K562 (cell line): ENCODE measurements at regions not wholly inside any gene's neighbourhood (a gene's known extent, or its start where the extent isn't known, plus 50 kb on each side); places are given as distances from the start of the nearest gene placed in this dataset.

Experiments used
- ATAC-seq: fragments of 200-7000 bp; cut with Tn5 transposase; 3 replicates; pipeline ENCODE4 v1.9.1; 2020; ENCODE audit warnings: moderate library complexity
- BruUV-seq: library from RNA; stranded (reverse); fragments of 400-500 nt; replicated peaks from 2 replicates; lab custom pipeline; 2021; lab: Mats Ljungman, UMichigan
- CTCF ChIA-PET: fragments of 300-600 bp; formaldehyde crosslinking; extraction: SDS; loops from one replicate; lab custom pipeline; 2021; ENCODE audit warnings: low intra/inter-chr PET ratio; lab: Yijun Ruan, JAX
- POLR2A ChIA-PET: fragments of 300-600, 350-650 bp; sonication (Branson Sonifier 250); formaldehyde crosslinking; extraction: SDS; loops from one replicate; lab custom pipeline; 2021; ENCODE audit warnings: antibody characterized with exemption, inconsistent platforms; lab: Yijun Ruan, JAX
- DNase-seq, 4 experiments: peaks; one replicate each; pipeline versions ENCODE4 v3.0.0 to v3.0.0-alpha.2; 2011 to 2018; ENCODE audit warnings: low spot score in 3 of 4, mixed read lengths in 3 of 4; ENCODE audit errors: extremely low read depth in 1 of 4
- FAIRE-seq: peaks from 2 replicates; lab custom pipeline; 2011; peaks lifted over from hg19 to GRCh38; lab: Jason Lieb, UNC
- H2AFZ ChIP-seq: 2 replicates; pipeline ENCODE4 v1.6.0; 2011; ENCODE audit warnings: low read depth, low read length, control low read depth, inconsistent platforms
- H3K27ac ChIP-seq: fragments of 200-600 bp; 3 replicates; pipeline ENCODE4 v1.8.0; 2011; ENCODE audit warnings: low read depth, mild to moderate bottlenecking, control low read depth, inconsistent platforms, low read length, moderate library complexity, mixed read lengths; ENCODE audit errors: extremely low read depth
- H3K27me3 ChIP-seq, 2 experiments: fragments of 300-600 bp in 1 of 2; 2 replicates in 1 of 2; 3 replicates in 1 of 2; pipeline versions ENCODE4 v1.6.0 to v1.8.0; 2011; ENCODE audit warnings: inconsistent platforms in 2 of 2, low read length in 2 of 2, mild to moderate bottlenecking in 1 of 2, mixed read lengths in 1 of 2, moderate library complexity in 1 of 2; ENCODE audit not compliant: control insufficient read depth in 2 of 2, insufficient read depth in 2 of 2
- H3K36me3 ChIP-seq: fragments of 300-600 bp; 3 replicates; pipeline ENCODE4 v1.8.0; 2011; ENCODE audit warnings: mild to moderate bottlenecking, low read length, inconsistent platforms; ENCODE audit not compliant: control insufficient read depth, insufficient read depth
- H3K4me1 ChIP-seq, 2 experiments: fragments of 200-600 bp in 1 of 2; replicated peaks in 1 of 2; 2 replicates in 1 of 2; 3 replicates in 1 of 2; pipeline versions ENCODE4 v1.5.1 to v1.8.0; 2011; ENCODE audit warnings: inconsistent platforms in 2 of 2, low read length in 2 of 2, mild to moderate bottlenecking in 1 of 2, mixed read lengths in 1 of 2, moderate library complexity in 1 of 2; ENCODE audit not compliant: control insufficient read depth in 2 of 2, insufficient read depth in 2 of 2
- H3K4me2 ChIP-seq: 2 replicates; pipeline ENCODE4 v1.6.1; 2011; ENCODE audit warnings: low read length, control low read depth, inconsistent platforms, mixed read lengths; ENCODE audit not compliant: insufficient read depth
- H3K4me3 ChIP-seq: fragments of 200-600 bp; sonication (generic), shearing (Covaris generic); 2 replicates; pipeline ENCODE4 v1.5.1; 2016; ENCODE audit warnings: control low read depth, inconsistent platforms
- H3K79me2 ChIP-seq: fragments of 200-600 bp; 3 replicates; pipeline ENCODE4 v1.8.0; 2011; ENCODE audit warnings: low read length, inconsistent platforms; ENCODE audit not compliant: control insufficient read depth, insufficient read depth
- H3K9ac ChIP-seq, 2 experiments: 2 replicates each; pipeline versions ENCODE4 v1.6.0 to v1.6.1; 2011; ENCODE audit warnings: low read depth in 2 of 2, low read length in 2 of 2, control low read depth in 1 of 2, inconsistent platforms in 1 of 2, mild to moderate bottlenecking in 1 of 2, mixed read lengths in 1 of 2; ENCODE audit not compliant: insufficient read depth in 1 of 2
- H3K9me1 ChIP-seq: one replicate; pipeline ENCODE4 v1.6.0; 2011; ENCODE audit warnings: inconsistent platforms, mild to moderate bottlenecking, low read length, moderate library complexity; ENCODE audit not compliant: control insufficient read depth, insufficient read depth
- H3K9me3 ChIP-seq: replicated peaks from 2 replicates; pipeline ENCODE4 v1.5.1; 2011; ENCODE audit warnings: low read depth, low read length, inconsistent platforms; ENCODE audit not compliant: control insufficient read depth, insufficient read depth
- H4K20me1 ChIP-seq: replicated peaks from 2 replicates; pipeline ENCODE4 v1.6.1; 2011; ENCODE audit warnings: low read length, inconsistent platforms, mixed read lengths; ENCODE audit not compliant: control insufficient read depth, insufficient read depth
- ELF1 ChIP-seq: fragments of 200-800 bp; sonication (Bioruptor generic); IDR thresholded peaks from 2 replicates; pipeline ENCODE4 v1.6.1; 2016; ENCODE audit warnings: missing genetic modification characterization, missing compliant biosample characterization
- FOXP1 ChIP-seq: sonication (generic); formaldehyde crosslinking; IDR thresholded peaks from 2 replicates; pipeline ENCODE4 v1.8.0; 2022; ENCODE audit warnings: mild to moderate bottlenecking, missing genetic modification reagents
- KLF10 ChIP-seq: fragments of 250-450 bp; sonication (Bioruptor Pico); IDR thresholded peaks from 2 replicates; pipeline ENCODE4 v1.6.1; 2021; ENCODE audit warnings: matching md5 sums
- NFE2 ChIP-seq: IDR thresholded peaks from 2 replicates; pipeline ENCODE4 v1.6.1; 2014; ENCODE audit warnings: antibody characterized with exemption, low read depth
- NFE2L1 ChIP-seq: fragments of 450-650 bp; IDR thresholded peaks from 2 replicates; pipeline ENCODE4 v1.6.1; 2016; ENCODE audit warnings: missing genetic modification characterization, low read depth, mild to moderate bottlenecking, missing compliant biosample characterization, moderate library complexity, borderline replicate concordance
- PTTG1 ChIP-seq: fragments of 450-650 bp; IDR thresholded peaks from 2 replicates; pipeline ENCODE4 v1.6.1; 2016; ENCODE audit warnings: low read depth, mild to moderate bottlenecking, missing genetic modification characterization, missing compliant biosample characterization
- ZBTB1 ChIP-seq: sonication (generic); formaldehyde crosslinking; IDR thresholded peaks from 2 replicates; pipeline ENCODE4 v1.8.1; 2023; ENCODE audit warnings: missing genetic modification reagents, low read depth, mild to moderate bottlenecking, borderline replicate concordance
- ZBTB17 ChIP-seq: fragments of 450-650 bp; formaldehyde crosslinking; IDR thresholded peaks from 2 replicates; pipeline ENCODE4 v1.4.0; 2020; ENCODE audit warnings: mild to moderate bottlenecking
- ZNF707 ChIP-seq: fragments of 250-450 bp; sonication (Bioruptor Pico); conservative IDR thresholded peaks from 2 replicates; pipeline ENCODE4 v1.8.0; 2022; ENCODE audit warnings: inconsistent platforms, mild to moderate bottlenecking, moderate library complexity
- WGBS: fragments of 100-300 bp; shearing (Covaris generic); methylation state at CpG from one replicate; pipeline ENCODE4 v1.1.6; 2016; ENCODE audit warnings: low coverage, mixed read lengths; ENCODE audit not compliant: insufficient coverage; ENCODE audit errors: missing lambda C conversion rate; 5-methylcytosine and 5-hydroxymethylcytosine counted together
- in situ Hi-C: fragments of 300-500 bp; cut with MboI; formaldehyde crosslinking; loops from 4 replicates; pipeline ENCODE4 v1.15.0; 2018; ENCODE audit warnings: inconsistent platforms, mixed read lengths
- intact Hi-C: fragments of 100-400 bp; cut with micrococcal nuclease; formaldehyde crosslinking; loops from 2 replicates; pipeline ENCODE4 v1.14.2; 2022
- TF ChIP-seq, protein P1 (sequence below): fragments of 150-350 bp; conservative IDR thresholded peaks from 2 replicates; pipeline ENCODE4 v1.6.1; 2014; ENCODE audit warnings: low read length
- TF ChIP-seq, protein P2 (sequence below): fragments of 200-400 bp; formaldehyde crosslinking; IDR thresholded peaks from 2 replicates; pipeline ENCODE4 v1.6.1; 2017; ENCODE audit warnings: mild to moderate bottlenecking, low read depth, low read length, moderate library complexity
- TF ChIP-seq, protein P3 (sequence below): fragments of 450-650 bp; formaldehyde crosslinking; conservative IDR thresholded peaks from 2 replicates; pipeline ENCODE4 v1.4.0; 2022; ENCODE audit warnings: mild to moderate bottlenecking, missing genetic modification characterization
- TF ChIP-seq, protein P4 (sequence below), 2 experiments: IDR thresholded peaks; 2 replicates each; pipeline ENCODE4 v1.6.1; 2012; ENCODE audit warnings: improper control_type of control experiment in 2 of 2, low read depth in 2 of 2, low read length in 2 of 2, borderline replicate concordance in 1 of 2

DNA sequence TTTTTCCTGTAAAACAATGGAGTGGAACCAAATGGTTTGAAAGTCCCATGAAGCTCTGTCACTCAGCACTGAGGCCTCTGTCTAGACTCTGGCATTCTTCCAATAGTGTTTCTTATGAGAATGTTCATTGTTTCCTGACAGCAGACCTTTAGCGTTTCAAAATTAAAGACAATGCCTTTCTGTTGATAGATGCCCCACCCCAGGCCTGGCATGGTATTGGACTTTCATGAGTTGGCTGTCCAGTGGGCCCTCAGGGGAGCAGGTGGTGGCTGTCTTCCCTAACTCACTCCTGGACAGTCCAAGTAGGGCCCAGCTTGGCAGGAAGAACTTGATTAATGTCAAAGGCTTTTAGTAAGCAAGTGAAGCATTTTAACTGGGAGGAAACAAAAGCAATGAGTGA lies 186.5 kb upstream of the CCL2 start:
- no peak for ATAC-seq
- H3K9me3 ChIP-seq: no peaks in the 10 kb centered on the region
- no peak overlapping the region for H3K4me2 ChIP-seq
- intact Hi-C loops: no loop called here
- no peak overlapping the region for H3K9ac ChIP-seq
- H3K27ac ChIP-seq: no peak overlapping the region
- CTCF ChIA-PET: interaction anchor here (0.6 kb wide), 1 partner anchor 267 kb away, joined by 3 read pairs; no protein-coding TSS in a partner anchor
- H4K20me1 ChIP-seq: no peaks in the 10 kb centered on the region
- in situ Hi-C loops: no loop called here
- POLR2A ChIA-PET: no interaction called here
- H3K9me1 ChIP-seq: no peaks in the 10 kb centered on the region
- 0% methylated on average over 1 of the region's 1 CpG for WGBS
- no peak for FAIRE-seq
- TF ChIP-seq ZNF707 (no peak), ZBTB1 (CRISPR knock-in tag) (no peak), KLF10 (CRISPR knock-in tag) (no peak), FOXP1 (no peak), ZBTB17 (no peak), PTTG1 (tag) (no peak), ELF1 (no peak), NFE2L1 (tag) (no peak), NFE2 (no peak)
- TF ChIP-seq, protein P1, sequence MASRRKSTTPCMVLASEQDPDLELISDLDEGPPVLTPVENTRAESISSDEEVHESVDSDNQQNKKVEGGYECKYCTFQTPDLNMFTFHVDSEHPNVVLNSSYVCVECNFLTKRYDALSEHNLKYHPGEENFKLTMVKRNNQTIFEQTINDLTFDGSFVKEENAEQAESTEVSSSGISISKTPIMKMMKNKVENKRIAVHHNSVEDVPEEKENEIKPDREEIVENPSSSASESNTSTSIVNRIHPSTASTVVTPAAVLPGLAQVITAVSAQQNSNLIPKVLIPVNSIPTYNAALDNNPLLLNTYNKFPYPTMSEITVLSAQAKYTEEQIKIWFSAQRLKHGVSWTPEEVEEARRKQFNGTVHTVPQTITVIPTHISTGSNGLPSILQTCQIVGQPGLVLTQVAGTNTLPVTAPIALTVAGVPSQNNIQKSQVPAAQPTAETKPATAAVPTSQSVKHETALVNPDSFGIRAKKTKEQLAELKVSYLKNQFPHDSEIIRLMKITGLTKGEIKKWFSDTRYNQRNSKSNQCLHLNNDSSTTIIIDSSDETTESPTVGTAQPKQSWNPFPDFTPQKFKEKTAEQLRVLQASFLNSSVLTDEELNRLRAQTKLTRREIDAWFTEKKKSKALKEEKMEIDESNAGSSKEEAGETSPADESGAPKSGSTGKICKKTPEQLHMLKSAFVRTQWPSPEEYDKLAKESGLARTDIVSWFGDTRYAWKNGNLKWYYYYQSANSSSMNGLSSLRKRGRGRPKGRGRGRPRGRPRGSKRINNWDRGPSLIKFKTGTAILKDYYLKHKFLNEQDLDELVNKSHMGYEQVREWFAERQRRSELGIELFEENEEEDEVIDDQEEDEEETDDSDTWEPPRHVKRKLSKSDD: no peak
- TF ChIP-seq, protein P2, sequence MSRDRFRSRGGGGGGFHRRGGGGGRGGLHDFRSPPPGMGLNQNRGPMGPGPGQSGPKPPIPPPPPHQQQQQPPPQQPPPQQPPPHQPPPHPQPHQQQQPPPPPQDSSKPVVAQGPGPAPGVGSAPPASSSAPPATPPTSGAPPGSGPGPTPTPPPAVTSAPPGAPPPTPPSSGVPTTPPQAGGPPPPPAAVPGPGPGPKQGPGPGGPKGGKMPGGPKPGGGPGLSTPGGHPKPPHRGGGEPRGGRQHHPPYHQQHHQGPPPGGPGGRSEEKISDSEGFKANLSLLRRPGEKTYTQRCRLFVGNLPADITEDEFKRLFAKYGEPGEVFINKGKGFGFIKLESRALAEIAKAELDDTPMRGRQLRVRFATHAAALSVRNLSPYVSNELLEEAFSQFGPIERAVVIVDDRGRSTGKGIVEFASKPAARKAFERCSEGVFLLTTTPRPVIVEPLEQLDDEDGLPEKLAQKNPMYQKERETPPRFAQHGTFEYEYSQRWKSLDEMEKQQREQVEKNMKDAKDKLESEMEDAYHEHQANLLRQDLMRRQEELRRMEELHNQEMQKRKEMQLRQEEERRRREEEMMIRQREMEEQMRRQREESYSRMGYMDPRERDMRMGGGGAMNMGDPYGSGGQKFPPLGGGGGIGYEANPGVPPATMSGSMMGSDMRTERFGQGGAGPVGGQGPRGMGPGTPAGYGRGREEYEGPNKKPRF: no peak
- TF ChIP-seq, protein P3, sequence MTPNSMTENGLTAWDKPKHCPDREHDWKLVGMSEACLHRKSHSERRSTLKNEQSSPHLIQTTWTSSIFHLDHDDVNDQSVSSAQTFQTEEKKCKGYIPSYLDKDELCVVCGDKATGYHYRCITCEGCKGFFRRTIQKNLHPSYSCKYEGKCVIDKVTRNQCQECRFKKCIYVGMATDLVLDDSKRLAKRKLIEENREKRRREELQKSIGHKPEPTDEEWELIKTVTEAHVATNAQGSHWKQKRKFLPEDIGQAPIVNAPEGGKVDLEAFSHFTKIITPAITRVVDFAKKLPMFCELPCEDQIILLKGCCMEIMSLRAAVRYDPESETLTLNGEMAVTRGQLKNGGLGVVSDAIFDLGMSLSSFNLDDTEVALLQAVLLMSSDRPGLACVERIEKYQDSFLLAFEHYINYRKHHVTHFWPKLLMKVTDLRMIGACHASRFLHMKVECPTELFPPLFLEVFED: no peak
- TF ChIP-seq, protein P4, sequence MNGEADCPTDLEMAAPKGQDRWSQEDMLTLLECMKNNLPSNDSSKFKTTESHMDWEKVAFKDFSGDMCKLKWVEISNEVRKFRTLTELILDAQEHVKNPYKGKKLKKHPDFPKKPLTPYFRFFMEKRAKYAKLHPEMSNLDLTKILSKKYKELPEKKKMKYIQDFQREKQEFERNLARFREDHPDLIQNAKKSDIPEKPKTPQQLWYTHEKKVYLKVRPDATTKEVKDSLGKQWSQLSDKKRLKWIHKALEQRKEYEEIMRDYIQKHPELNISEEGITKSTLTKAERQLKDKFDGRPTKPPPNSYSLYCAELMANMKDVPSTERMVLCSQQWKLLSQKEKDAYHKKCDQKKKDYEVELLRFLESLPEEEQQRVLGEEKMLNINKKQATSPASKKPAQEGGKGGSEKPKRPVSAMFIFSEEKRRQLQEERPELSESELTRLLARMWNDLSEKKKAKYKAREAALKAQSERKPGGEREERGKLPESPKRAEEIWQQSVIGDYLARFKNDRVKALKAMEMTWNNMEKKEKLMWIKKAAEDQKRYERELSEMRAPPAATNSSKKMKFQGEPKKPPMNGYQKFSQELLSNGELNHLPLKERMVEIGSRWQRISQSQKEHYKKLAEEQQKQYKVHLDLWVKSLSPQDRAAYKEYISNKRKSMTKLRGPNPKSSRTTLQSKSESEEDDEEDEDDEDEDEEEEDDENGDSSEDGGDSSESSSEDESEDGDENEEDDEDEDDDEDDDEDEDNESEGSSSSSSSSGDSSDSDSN (IDR thresholded peaks at IDR 0.05; ENCODE audit: borderline replicate concordance in 1 of 2, low read depth in 2 of 2, low read length in 2 of 2): no peak
- TF ChIP-seq, all 486 proteins: peak for 0
- DNase-seq: no peak
- Histone ChIP-seq H2AFZ (no peak overlapping the region), H3K4me1 (no peaks in the 10 kb centered on the region), H3K79me2 (no peaks in the 10 kb centered on the region), H3K4me3 (no peak overlapping the region), H3K36me3 (no peaks in the 10 kb centered on the region), H3K27me3 (no peaks in the 10 kb centered on the region; a peak in 1 of 5 replicates)
- BruUV-seq: no TSS peak
